ENCODE measurements at regions not wholly inside any gene's neighbourhood (a gene's known extent, or its start where the extent isn't known, plus 50 kb on each side); places are given as distances from the start of the nearest gene placed in this dataset.

- Histone ChIP-seq H3K4me3 (no peak overlapping the region), H3K27me3 (peaks cover 0 to 3% (median 0%) of the 10 kb centered on the region in 9 donors), H3K27ac (no peak overlapping the region), H3K36me3 (no peaks in the 10 kb centered on the region), H3K9me3 (no peaks in the 10 kb centered on the region), H3K4me1 (no peaks in the 10 kb centered on the region)
- intact Hi-C loops (cut with DNase I): no loop called here
- ATAC-seq: no peak
- DNase-seq: no peak
- 72 to 94% (median 80%) methylated on average over 2 of the region's 2 CpGs for whole genome bisulfite sequencing, 4 donors
- no peak for TF ChIP-seq POLR2A (IDR thresholded peaks at IDR 0.05)
- no peak for TF ChIP-seq CTCF (IDR thresholded peaks at IDR 0.05)
These were observed 248.7 kb upstream of the GPR26 start for GRCh38 chr10:123417414-123417813.

- Histone ChIP-seq H3K27ac (no peak overlapping the region), H3K4me1 (no peaks in the 10 kb centered on the region), H3K36me3 (no peaks in the 10 kb centered on the region), H3K9me3 (no peaks in the 10 kb centered on the region), H3K4me3 (no peak overlapping the region), H3K27me3 (peaks cover 0 to 2% (median 0%) of the 10 kb centered on the region in 9 donors)
- ATAC-seq (no peak), DNase-seq (no peak)
- TF ChIP-seq POLR2A (IDR thresholded peaks at IDR 0.05) (no peak), CTCF (IDR thresholded peaks at IDR 0.05) (no peak)
- WGBS, 4 donors: 69 to 80% (median 75%) methylated on average over 2 of the region's 2 CpGs
- intact Hi-C loops (cut with DNase I): no loop called here
These were observed 244.7 kb upstream of the GPR26 start for GRCh38 chr10:123421461-123421860.

- intact Hi-C loops (cut with DNase I): no loop called here
- Histone ChIP-seq H3K27ac (no peak overlapping the region), H3K36me3 (no peaks in the 10 kb centered on the region), H3K27me3 (peaks cover 0 to 5% (median 0%) of the 10 kb centered on the region in 9 donors), H3K4me1 (no peaks in the 10 kb centered on the region), H3K9me3 (no peaks in the 10 kb centered on the region), H3K4me3 (no peak overlapping the region)
- TF ChIP-seq POLR2A (IDR thresholded peaks at IDR 0.05) (no peak), CTCF (IDR thresholded peaks at IDR 0.05) (no peak)
- DNase-seq (no peak), ATAC-seq (no peak)
- WGBS, 4 donors: 90 to 94% (median 92%) methylated on average over 5 of the region's 5 CpGs
These were observed 243.9 kb upstream of the GPR26 start for GRCh38 chr10:123422261-123422660.

GRCh38 chr10:123424537-123424936, 241.6 kb upstream of the GPR26 start:
- DNase-seq: no peak
- no peak for ATAC-seq
- WGBS, 4 donors: 85 to 95% (median 91%) methylated on average over 6 of the region's 6 CpGs
- H3K4me1 ChIP-seq: no peaks in the 10 kb centered on the region
- no peak overlapping the region for H3K4me3 ChIP-seq
- no peaks in the 10 kb centered on the region for H3K36me3 ChIP-seq
- H3K9me3 ChIP-seq: no peaks in the 10 kb centered on the region
- no peak for TF ChIP-seq CTCF (IDR thresholded peaks at IDR 0.05)
- no peak for TF ChIP-seq POLR2A (IDR thresholded peaks at IDR 0.05)
- intact Hi-C loops (cut with DNase I): no loop called here
- H3K27ac ChIP-seq: no peak overlapping the region
- peaks cover 0 to 5% (median 0%) of the 10 kb centered on the region in 9 donors for H3K27me3 ChIP-seq
